HCT116 (cell line): ENCODE measurements at regions not wholly inside any gene's neighbourhood (a gene's known extent, or its start where the extent isn't known, plus 50 kb on each side); places are given as distances from the start of the nearest gene placed in this dataset.

ENCODE experiments used
- ATAC-seq: fragments of 200-7000 bp; cut with Tn5 transposase; 2 replicates; pipeline ENCODE4 v1.9.1; 2020; ENCODE audit warnings: mild to moderate bottlenecking, moderate library complexity
- BruUV-seq: library from RNA; stranded (reverse); fragments of 400-500 nt; replicated peaks from 2 replicates; lab custom pipeline; 2021; lab: Mats Ljungman, UMichigan
- CTCF ChIA-PET: fragments of 300-600 bp; sonication (Branson Sonifier 250); formaldehyde crosslinking; loops from one replicate; lab custom pipeline; 2021; ENCODE audit warnings: antibody characterized with exemption; lab: Charles Lee
- POLR2A ChIA-PET: fragments of 300-600, 350-600 bp; sonication (Branson Sonifier 250); formaldehyde crosslinking; loops from one replicate; lab custom pipeline; 2021; ENCODE audit warnings: antibody characterized with exemption; lab: Charles Lee
- RAD21 ChIA-PET, 2 experiments: fragments of 300-600 bp; sonication (Branson Sonifier 250); formaldehyde crosslinking; loops; one replicate each; lab custom pipeline; 2023; ENCODE audit warnings: low total read pairs in 2 of 2; ENCODE audit not compliant: uncharacterized antibody in 2 of 2, unreplicated experiment in 2 of 2, low non-redundant PET in 1 of 2; lab: Charles Lee
- DNase-seq: peaks from one replicate; pipeline ENCODE4 v3.0.0-alpha.2; 2010; ENCODE audit warnings: low read depth, low spot score
- H2AFZ ChIP-seq: fragments of 200-600 bp; shearing (Covaris generic), sonication (generic); 2 replicates; pipeline ENCODE4 v1.6.1; 2017; ENCODE audit warnings: low read depth, mixed run types, mixed read lengths, antibody characterized with exemption, low read length; ENCODE audit not compliant: poor library complexity, severe bottlenecking
- H3K27ac ChIP-seq: 2 replicates; pipeline ENCODE4 v1.5.1; 2012; ENCODE audit warnings: low read depth, low read length
- H3K27me3 ChIP-seq: fragments of 200-600 bp; sonication (generic); 2 replicates; pipeline ENCODE4 v1.6.1; 2016; ENCODE audit warnings: mixed run types, low read length, mixed read lengths; ENCODE audit not compliant: insufficient read depth
- H3K36me3 ChIP-seq, 2 experiments: fragments of 200-500 bp in 1 of 2; fragments of 200-600 bp in 1 of 2; sonication (Bioruptor generic) in 1 of 2; sonication (generic) in 1 of 2; 2 replicates each; pipeline versions ENCODE4 v1.5.1 to v1.6.1; 2014 to 2016; ENCODE audit warnings: low read length in 2 of 2, inconsistent platforms in 1 of 2, mixed read lengths in 1 of 2, mixed run types in 1 of 2; ENCODE audit not compliant: insufficient read depth in 2 of 2, control insufficient read depth in 1 of 2
- H3K4me1 ChIP-seq, 2 experiments: fragments of 200-600 bp in 1 of 2; sonication (generic) in 1 of 2; 2 replicates each; pipeline versions ENCODE4 v1.5.1 to v1.6.1; 2012 to 2017; ENCODE audit warnings: low read length in 2 of 2, inconsistent platforms in 1 of 2, mild to moderate bottlenecking in 1 of 2, mixed read lengths in 1 of 2, mixed run types in 1 of 2, moderate library complexity in 1 of 2; ENCODE audit not compliant: insufficient read depth in 2 of 2, control insufficient read depth in 1 of 2
- H3K4me2 ChIP-seq: fragments of 200-600 bp; sonication (generic); 2 replicates; pipeline ENCODE4 v1.6.1; 2017; ENCODE audit warnings: mixed run types, low read length, mixed read lengths
- H3K4me3 ChIP-seq, 2 experiments: fragments of 200-600 bp in 1 of 2; sonication (generic) in 1 of 2; replicated peaks in 1 of 2; 2 replicates each; pipeline ENCODE4 v1.5.1; 2011 to 2016; ENCODE audit warnings: low read length in 2 of 2, control low read depth in 1 of 2, low read depth in 1 of 2, mild to moderate bottlenecking in 1 of 2, mixed read lengths in 1 of 2, mixed run types in 1 of 2
- H3K79me2 ChIP-seq: fragments of 200-600 bp; sonication (generic); 2 replicates; pipeline ENCODE4 v1.6.1; 2017; ENCODE audit warnings: mild to moderate bottlenecking, mixed run types, low read length, moderate library complexity, mixed read lengths; ENCODE audit not compliant: insufficient read depth
- H3K9ac ChIP-seq: fragments of 200-600 bp; sonication (generic); 2 replicates; pipeline ENCODE4 v1.6.1; 2016; ENCODE audit warnings: low read length, mixed read lengths
- H3K9me2 ChIP-seq: fragments of 200-600 bp; sonication (generic), shearing (Covaris generic); 2 replicates; pipeline ENCODE4 v1.6.1; 2017; ENCODE audit warnings: mixed run types, mild to moderate bottlenecking, moderate library complexity; ENCODE audit not compliant: insufficient read depth
- H3K9me3 ChIP-seq, 2 experiments: fragments of 200-500 bp in 1 of 2; fragments of 200-600 bp in 1 of 2; sonication (Bioruptor generic) in 1 of 2; sonication (generic) in 1 of 2; 2 replicates each; pipeline ENCODE4 v1.6.1; 2014 to 2017; ENCODE audit warnings: low read length in 2 of 2, mixed read lengths in 2 of 2, inconsistent platforms in 1 of 2, low read depth in 1 of 2, mild to moderate bottlenecking in 1 of 2, mixed run types in 1 of 2, moderate library complexity in 1 of 2; ENCODE audit not compliant: control insufficient read depth in 1 of 2, insufficient read depth in 1 of 2
- H4K20me1 ChIP-seq: fragments of 200-600 bp; sonication (generic), shearing (Covaris generic); 2 replicates; pipeline ENCODE4 v1.6.1; 2017; ENCODE audit warnings: mixed run types, mild to moderate bottlenecking, moderate library complexity; ENCODE audit not compliant: insufficient read depth
- CEBPB ChIP-seq: IDR thresholded peaks from 2 replicates; pipeline ENCODE4 v1.6.1; 2012; ENCODE audit warnings: low read depth
- EGR1 ChIP-seq: IDR thresholded peaks from 2 replicates; pipeline ENCODE4 v1.6.1; 2012; ENCODE audit warnings: low read depth
- ELF1 ChIP-seq: IDR thresholded peaks from 2 replicates; pipeline ENCODE4 v1.6.1; 2012; ENCODE audit warnings: low read depth, borderline replicate concordance
- EZH2phosphoT487 ChIP-seq: fragments of 200-600 bp; IDR thresholded peaks from 2 replicates; pipeline ENCODE4 v1.6.1; 2018; ENCODE audit warnings: antibody characterized with exemption, borderline replicate concordance
- FOSL1 ChIP-seq: IDR thresholded peaks from 2 replicates; pipeline ENCODE4 v1.6.1; 2012; ENCODE audit warnings: low read depth
- JUND ChIP-seq: IDR thresholded peaks from 2 replicates; pipeline ENCODE4 v1.6.1; 2012
- POLR2AphosphoS5 ChIP-seq: IDR thresholded peaks from 2 replicates; pipeline ENCODE4 v1.6.1; 2011; ENCODE audit warnings: mild to moderate bottlenecking, low read depth, low read length, moderate library complexity
- RAD21 ChIP-seq: IDR thresholded peaks from 2 replicates; pipeline ENCODE4 v1.6.1; 2012; ENCODE audit warnings: low read depth, mild to moderate bottlenecking
- REST ChIP-seq: IDR thresholded peaks from 2 replicates; pipeline ENCODE4 v1.6.1; 2012; ENCODE audit warnings: low read depth
- SP1 ChIP-seq: IDR thresholded peaks from 2 replicates; pipeline ENCODE4 v1.6.1; 2012; ENCODE audit warnings: low read depth
- TCF7L2 ChIP-seq: IDR thresholded peaks from 2 replicates; pipeline ENCODE4 v1.7.0; 2011; ENCODE audit warnings: borderline replicate concordance, inconsistent platforms; ENCODE audit not compliant: insufficient read depth, insufficient read length; ENCODE audit errors: extremely low read depth
- YY1 ChIP-seq: IDR thresholded peaks from 2 replicates; pipeline ENCODE4 v1.6.1; 2011; ENCODE audit warnings: low read length, low read depth, moderate library complexity, mild to moderate bottlenecking; ENCODE audit not compliant: insufficient replicate concordance; ENCODE audit errors: extremely low read depth
- ZNF274 ChIP-seq: fragments of 200-500 bp; sonication (Bioruptor generic); IDR thresholded peaks from 2 replicates; pipeline ENCODE4 v1.6.1; 2014; ENCODE audit warnings: mild to moderate bottlenecking, low read depth, low read length, inconsistent platforms
- intact Hi-C: fragments of 100-400 bp; cut with micrococcal nuclease; formaldehyde crosslinking; loops from 2 replicates; pipeline ENCODE4 v1.10.0; 2022
- TF ChIP-seq, protein P1 (sequence below), 3 experiments: fragments of 200-600 bp in 1 of 3; sonication (generic) in 1 of 3; IDR thresholded peaks in 2 of 3; conservative IDR thresholded peaks in 1 of 3; 2 replicates each; pipeline ENCODE4 v1.5.1; 2012 to 2017; ENCODE audit warnings: low read depth in 2 of 3, low read length in 2 of 3, antibody characterized with exemption in 1 of 3, borderline replicate concordance in 1 of 3, control low read depth in 1 of 3, mild to moderate bottlenecking in 1 of 3, mixed read lengths in 1 of 3, mixed run types in 1 of 3, moderate library complexity in 1 of 3; ENCODE audit not compliant: insufficient read depth in 1 of 3

DNA sequence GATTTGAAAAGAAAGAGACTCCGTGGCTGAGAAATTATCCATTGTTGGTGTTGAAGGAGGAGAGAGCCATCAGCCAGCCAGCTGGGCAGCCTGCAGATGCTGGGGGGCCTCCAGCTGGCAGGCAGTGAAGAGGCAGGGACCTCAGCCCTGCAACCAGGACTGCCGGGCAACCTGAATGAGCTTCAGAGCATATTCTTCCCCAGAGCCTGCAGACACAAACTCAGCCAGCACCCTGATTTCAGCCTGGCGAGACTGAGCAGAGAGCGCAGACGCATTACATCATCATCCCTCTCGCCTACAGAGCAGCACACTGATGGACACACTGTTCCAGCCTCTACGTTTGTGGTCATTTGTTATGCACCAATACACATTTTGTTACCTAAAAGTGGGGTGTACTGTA lies 150.7 kb upstream of the RAB6C start:
- BruUV-seq = no TSS peak
- H3K27me3 ChIP-seq = peaks cover 5% of the 10 kb centered on the region; the same call in 1 of the 2 replicates
- no peak overlapping the region for H2AFZ ChIP-seq
- no peaks in the 10 kb centered on the region for H3K9me2 ChIP-seq
- H3K4me2 ChIP-seq = no peak overlapping the region
- no peaks in the 10 kb centered on the region for H3K79me2 ChIP-seq
- no peak for DNase-seq
- no peak for ATAC-seq
- ChIA-PET RAD21 (no interaction called here), CTCF (no interaction called here), POLR2A (no interaction called here)
- H3K36me3 ChIP-seq = no peaks in the 10 kb centered on the region
- no peak overlapping the region for H3K27ac ChIP-seq
- no peaks in the 10 kb centered on the region for H3K4me1 ChIP-seq
- no peak overlapping the region for H3K9ac ChIP-seq
- intact Hi-C loops = no loop called here
- no peaks in the 10 kb centered on the region for H4K20me1 ChIP-seq
- H3K4me3 ChIP-seq = no peak overlapping the region
- TF ChIP-seq EGR1 = no peak
- no peak for TF ChIP-seq POLR2AphosphoS5
- no peak for TF ChIP-seq REST
- no peak for TF ChIP-seq SP1
- TF ChIP-seq TCF7L2 = no peak
- TF ChIP-seq ELF1 = no peak
- no peak for TF ChIP-seq JUND
- TF ChIP-seq, protein P1, sequence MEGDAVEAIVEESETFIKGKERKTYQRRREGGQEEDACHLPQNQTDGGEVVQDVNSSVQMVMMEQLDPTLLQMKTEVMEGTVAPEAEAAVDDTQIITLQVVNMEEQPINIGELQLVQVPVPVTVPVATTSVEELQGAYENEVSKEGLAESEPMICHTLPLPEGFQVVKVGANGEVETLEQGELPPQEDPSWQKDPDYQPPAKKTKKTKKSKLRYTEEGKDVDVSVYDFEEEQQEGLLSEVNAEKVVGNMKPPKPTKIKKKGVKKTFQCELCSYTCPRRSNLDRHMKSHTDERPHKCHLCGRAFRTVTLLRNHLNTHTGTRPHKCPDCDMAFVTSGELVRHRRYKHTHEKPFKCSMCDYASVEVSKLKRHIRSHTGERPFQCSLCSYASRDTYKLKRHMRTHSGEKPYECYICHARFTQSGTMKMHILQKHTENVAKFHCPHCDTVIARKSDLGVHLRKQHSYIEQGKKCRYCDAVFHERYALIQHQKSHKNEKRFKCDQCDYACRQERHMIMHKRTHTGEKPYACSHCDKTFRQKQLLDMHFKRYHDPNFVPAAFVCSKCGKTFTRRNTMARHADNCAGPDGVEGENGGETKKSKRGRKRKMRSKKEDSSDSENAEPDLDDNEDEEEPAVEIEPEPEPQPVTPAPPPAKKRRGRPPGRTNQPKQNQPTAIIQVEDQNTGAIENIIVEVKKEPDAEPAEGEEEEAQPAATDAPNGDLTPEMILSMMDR (IDR thresholded peaks at IDR 0.05 in 2 of 3, conservative IDR thresholded peaks at IDR 0.05 in 1 of 3; ENCODE audit: borderline replicate concordance in 1 of 3, insufficient read depth in 1 of 3, low read depth in 2 of 3, low read length in 2 of 3) = no peak
- no peak for TF ChIP-seq ZNF274
- TF ChIP-seq YY1 = no peak
- no peak for TF ChIP-seq FOSL1
- no peak for TF ChIP-seq RAD21
- no peak for TF ChIP-seq CEBPB
- TF ChIP-seq EZH2phosphoT487 = no peak
- TF ChIP-seq, all 23 proteins: peak for 0
- peaks cover 0 to 12% of the 10 kb centered on the region in 2 experiments; a peak in 1 of 4 replicates for H3K9me3 ChIP-seq
